ENCODE measurements at regions not wholly inside any gene's neighbourhood (a gene's known extent, or its start where the extent isn't known, plus 50 kb on each side); places are given as distances from the start of the nearest gene placed in this dataset.

DNA sequence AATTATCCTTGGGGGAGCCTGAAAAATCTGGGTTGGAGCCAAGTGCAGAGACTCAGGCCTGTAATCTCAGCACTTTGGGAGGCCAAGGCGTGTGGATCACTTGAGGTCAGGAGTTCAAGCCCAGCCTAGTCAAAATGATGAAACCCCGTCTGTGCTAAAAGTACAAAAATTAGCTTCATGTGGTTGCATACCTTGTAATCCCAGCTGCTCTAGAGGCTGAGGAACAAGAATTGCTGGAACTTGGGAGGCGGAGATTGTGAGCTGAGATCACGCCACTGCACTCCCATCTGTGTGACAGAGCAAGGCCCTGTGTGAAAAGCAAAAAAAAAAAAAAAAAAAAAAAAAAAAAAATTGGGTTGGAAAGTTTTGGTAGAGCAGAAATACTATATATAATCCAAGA, 1563.6 kb upstream of the PRMT6 start:
- no peak for DNase-seq
- Mint-ChIP-seq H3K27me3 (ENCODE audit: low read depth, poor library complexity) (no peaks in the 10 kb centered on the region), H3K4me1 (no peaks in the 10 kb centered on the region)

DNA sequence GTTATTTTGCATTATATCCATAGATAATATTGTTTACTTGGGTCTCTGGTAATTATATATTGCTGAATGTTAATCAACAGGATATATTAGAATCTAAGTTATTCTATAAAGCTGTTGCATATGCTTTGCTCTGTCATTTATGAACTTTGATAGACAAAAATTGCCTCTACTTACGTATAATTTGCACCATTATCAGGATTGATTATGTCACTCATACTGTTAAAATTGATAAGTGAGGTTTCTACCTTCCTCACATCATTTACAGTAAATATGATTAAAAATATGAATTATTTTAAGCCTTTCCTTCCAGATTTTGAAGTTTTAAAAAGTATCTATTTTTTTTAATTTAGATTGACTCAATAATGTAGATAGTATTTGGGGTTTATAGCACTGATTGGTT, 1540.4 kb upstream of the PRMT6 start:
- no peaks in the 10 kb centered on the region for H3K27me3 Mint-ChIP-seq (ENCODE audit: low read depth, poor library complexity)

More for the DNA sequence above, 1563.6 kb upstream of the PRMT6 start:
- TF ChIP-seq, protein P1, sequence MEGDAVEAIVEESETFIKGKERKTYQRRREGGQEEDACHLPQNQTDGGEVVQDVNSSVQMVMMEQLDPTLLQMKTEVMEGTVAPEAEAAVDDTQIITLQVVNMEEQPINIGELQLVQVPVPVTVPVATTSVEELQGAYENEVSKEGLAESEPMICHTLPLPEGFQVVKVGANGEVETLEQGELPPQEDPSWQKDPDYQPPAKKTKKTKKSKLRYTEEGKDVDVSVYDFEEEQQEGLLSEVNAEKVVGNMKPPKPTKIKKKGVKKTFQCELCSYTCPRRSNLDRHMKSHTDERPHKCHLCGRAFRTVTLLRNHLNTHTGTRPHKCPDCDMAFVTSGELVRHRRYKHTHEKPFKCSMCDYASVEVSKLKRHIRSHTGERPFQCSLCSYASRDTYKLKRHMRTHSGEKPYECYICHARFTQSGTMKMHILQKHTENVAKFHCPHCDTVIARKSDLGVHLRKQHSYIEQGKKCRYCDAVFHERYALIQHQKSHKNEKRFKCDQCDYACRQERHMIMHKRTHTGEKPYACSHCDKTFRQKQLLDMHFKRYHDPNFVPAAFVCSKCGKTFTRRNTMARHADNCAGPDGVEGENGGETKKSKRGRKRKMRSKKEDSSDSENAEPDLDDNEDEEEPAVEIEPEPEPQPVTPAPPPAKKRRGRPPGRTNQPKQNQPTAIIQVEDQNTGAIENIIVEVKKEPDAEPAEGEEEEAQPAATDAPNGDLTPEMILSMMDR (IDR thresholded peaks at IDR 0.05): no peak
- Mint-ChIP-seq H3K27ac (no peak overlapping the region), H3K36me3 (ENCODE audit: low read depth) (no peaks in the 10 kb centered on the region), H3K9me3 (no peaks in the 10 kb centered on the region), H3K4me3 (no peak overlapping the region)

DNA sequence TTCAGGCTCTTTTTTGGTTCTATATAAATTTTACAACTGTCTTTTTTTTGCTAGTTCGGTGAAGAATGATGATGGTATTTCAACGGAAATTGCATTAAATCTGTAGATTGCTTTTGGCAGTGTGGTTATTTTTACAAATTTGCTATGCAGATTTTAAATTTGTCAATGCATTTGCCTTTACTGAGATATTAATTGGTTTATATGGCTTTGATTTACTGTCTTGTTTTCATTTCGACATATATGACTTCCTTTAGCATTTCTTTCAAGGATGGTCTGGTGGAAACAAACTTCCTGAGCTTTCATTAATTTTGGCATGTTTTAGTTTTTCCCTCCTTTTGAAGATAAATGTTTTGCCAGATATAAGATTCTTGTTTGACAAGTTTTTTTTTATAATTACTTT, 1522.5 kb upstream of the PRMT6 start:
- Mint-ChIP-seq H3K27ac (no peak overlapping the region), H3K36me3 (ENCODE audit: low read depth) (no peaks in the 10 kb centered on the region), H3K4me3 (no peak overlapping the region), H3K9me3 (peaks cover 11% of the 10 kb centered on the region), H3K27me3 (ENCODE audit: low read depth, poor library complexity) (peaks cover 5% of the 10 kb centered on the region), H3K4me1 (no peaks in the 10 kb centered on the region)
- no peak for DNase-seq
- TF ChIP-seq, protein P1 (IDR thresholded peaks at IDR 0.05): no peak

More for the DNA sequence above, 1540.4 kb upstream of the PRMT6 start:
- no peak overlapping the region for H3K27ac Mint-ChIP-seq
- H3K4me1 Mint-ChIP-seq: no peaks in the 10 kb centered on the region
- H3K36me3 Mint-ChIP-seq (ENCODE audit: low read depth): no peaks in the 10 kb centered on the region
- TF ChIP-seq, protein P1 (IDR thresholded peaks at IDR 0.05): no peak
- H3K9me3 Mint-ChIP-seq: no peaks in the 10 kb centered on the region
- no peak for DNase-seq
- H3K4me3 Mint-ChIP-seq: no peak overlapping the region

DNA sequence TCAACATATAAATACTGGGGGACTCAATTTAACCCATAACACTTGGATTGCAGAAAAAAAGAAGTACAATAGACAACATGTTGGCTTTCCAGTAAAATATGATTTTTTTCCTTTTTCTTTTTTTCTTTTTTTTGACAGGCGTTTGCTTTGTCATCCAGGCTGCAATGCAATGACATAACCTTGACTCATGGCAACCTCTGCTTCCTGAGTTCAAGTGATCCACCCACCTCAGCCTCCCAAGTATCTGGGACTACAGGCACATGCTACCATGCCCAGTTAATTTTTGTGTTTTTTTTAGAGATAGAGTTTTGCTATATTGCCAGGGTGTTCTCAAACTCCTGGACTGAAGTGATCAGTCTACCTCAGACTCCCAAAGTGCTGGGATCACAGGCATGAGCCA, 1512.0 kb upstream of the PRMT6 start:
- Mint-ChIP-seq H3K4me3 (no peak overlapping the region), H3K9me3 (peaks cover 9% of the 10 kb centered on the region), H3K36me3 (ENCODE audit: low read depth) (no peaks in the 10 kb centered on the region), H3K27ac (no peak overlapping the region), H3K4me1 (no peaks in the 10 kb centered on the region), H3K27me3 (ENCODE audit: low read depth, poor library complexity) (no peaks in the 10 kb centered on the region)
- no peak for DNase-seq
- TF ChIP-seq, protein P1 (IDR thresholded peaks at IDR 0.05): no peak

DNA sequence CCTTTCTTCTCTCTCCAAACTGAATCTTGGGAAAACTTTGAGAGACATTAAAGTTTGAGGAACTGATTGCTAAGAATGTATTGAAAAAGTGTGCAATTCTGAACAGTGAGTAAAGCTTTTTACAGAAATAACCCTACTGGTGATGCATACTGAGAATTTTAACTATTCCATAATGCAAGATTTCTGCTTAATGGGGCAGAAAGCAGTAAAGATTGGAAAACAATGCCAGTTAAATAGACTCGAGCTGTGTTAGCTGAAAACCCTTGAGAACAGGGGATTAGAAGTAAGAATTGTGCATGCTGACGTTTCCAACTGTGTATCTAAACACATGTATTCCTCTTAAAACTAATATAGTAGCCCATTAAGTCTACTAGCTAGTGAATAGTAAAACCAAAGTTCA, 1500.2 kb upstream of the PRMT6 start:
- no peak overlapping the region for H3K4me3 Mint-ChIP-seq
- no peaks in the 10 kb centered on the region for H3K4me1 Mint-ChIP-seq
- no peaks in the 10 kb centered on the region for H3K9me3 Mint-ChIP-seq
- H3K27ac Mint-ChIP-seq: no peak overlapping the region
- DNase-seq: no peak
- no peaks in the 10 kb centered on the region for H3K36me3 Mint-ChIP-seq (ENCODE audit: low read depth)
- TF ChIP-seq, protein P1 (IDR thresholded peaks at IDR 0.05): no peak
- H3K27me3 Mint-ChIP-seq (ENCODE audit: low read depth, poor library complexity): peaks cover 2% of the 10 kb centered on the region

DNA sequence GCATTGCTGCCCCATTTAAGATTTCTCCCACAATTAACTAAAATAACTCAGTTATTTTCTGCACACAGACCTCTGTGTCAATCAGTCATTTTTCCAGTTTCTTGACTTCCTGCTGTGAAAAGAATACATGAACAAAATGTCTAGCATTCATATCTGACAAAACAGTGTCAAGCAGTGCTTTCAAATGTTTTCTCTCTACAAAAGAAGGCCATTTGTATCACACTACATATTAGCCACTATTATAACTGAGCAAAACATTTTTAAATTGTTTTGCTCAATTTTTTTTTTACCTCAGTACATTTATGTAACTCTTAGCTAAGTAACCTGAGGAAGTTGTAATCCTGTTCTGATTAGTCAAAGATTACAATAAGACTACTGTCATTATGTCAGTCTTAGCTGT, 1498.5 kb upstream of the PRMT6 start:
- no peak overlapping the region for H3K27ac Mint-ChIP-seq
- peaks cover 7% of the 10 kb centered on the region for H3K27me3 Mint-ChIP-seq (ENCODE audit: low read depth, poor library complexity)
- H3K36me3 Mint-ChIP-seq (ENCODE audit: low read depth): no peaks in the 10 kb centered on the region
- H3K9me3 Mint-ChIP-seq: peaks cover 4% of the 10 kb centered on the region
- TF ChIP-seq, protein P1 (IDR thresholded peaks at IDR 0.05): no peak
- DNase-seq: no peak
- no peak overlapping the region for H3K4me3 Mint-ChIP-seq
- no peaks in the 10 kb centered on the region for H3K4me1 Mint-ChIP-seq

Data from nephron progenitor cell (in vitro differentiated cells).